ENCODE measurements at regions not wholly inside any gene's neighbourhood (a gene's known extent, or its start where the extent isn't known, plus 50 kb on each side); places are given as distances from the start of the nearest gene placed in this dataset.

GRCh38 chr3:148036331-148036876, 627.2 kb downstream of the ZIC1 start:
- TF ChIP-seq PML (IDR thresholded peaks at IDR 0.05; ENCODE audit: low read length) (no peak), ZNF217 (IDR thresholded peaks at IDR 0.05) (no peak), KDM1A (IDR thresholded peaks at IDR 0.05; ENCODE audit: borderline replicate concordance) (no peak), CTCF (IDR thresholded peaks at IDR 0.05 in 2 of 3, conservative IDR thresholded peaks at IDR 0.05 in 1 of 3; ENCODE audit: control insufficient read depth in 2 of 3, extremely low read depth in 1 of 3, insufficient read depth in 1 of 3, low read depth in 3 of 3, low read length in 3 of 3) (no peak), RBBP5 (conservative IDR thresholded peaks at IDR 0.05) (no peak), TAF1 (IDR thresholded peaks at IDR 0.05; ENCODE audit: borderline replicate concordance, low read depth, low read length) (no peak), RCOR1 (conservative IDR thresholded peaks at IDR 0.05; ENCODE audit: low read depth, low read length) (no peak), ASH2L (IDR thresholded peaks at IDR 0.05; ENCODE audit: borderline replicate concordance, low read depth) (no peak), USF2 (IDR thresholded peaks at IDR 0.05; ENCODE audit: borderline replicate concordance, low read depth, low read length) (no peak), HCFC1 (IDR thresholded peaks at IDR 0.05; ENCODE audit: low read length) (no peak)
- TF ChIP-seq, protein P1, sequence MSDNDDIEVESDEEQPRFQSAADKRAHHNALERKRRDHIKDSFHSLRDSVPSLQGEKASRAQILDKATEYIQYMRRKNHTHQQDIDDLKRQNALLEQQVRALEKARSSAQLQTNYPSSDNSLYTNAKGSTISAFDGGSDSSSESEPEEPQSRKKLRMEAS (IDR thresholded peaks at IDR 0.05; ENCODE audit: low read depth, low read length), result no peak
- TF ChIP-seq, protein P2, sequence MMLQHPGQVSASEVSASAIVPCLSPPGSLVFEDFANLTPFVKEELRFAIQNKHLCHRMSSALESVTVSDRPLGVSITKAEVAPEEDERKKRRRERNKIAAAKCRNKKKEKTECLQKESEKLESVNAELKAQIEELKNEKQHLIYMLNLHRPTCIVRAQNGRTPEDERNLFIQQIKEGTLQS (IDR thresholded peaks at IDR 0.05; ENCODE audit: borderline replicate concordance, extremely low read depth, low read depth, low read length), result no peak
